Tibial nerve (tissue), 4 donors: ENCODE measurements at regions not wholly inside any gene's neighbourhood (a gene's known extent, or its start where the extent isn't known, plus 50 kb on each side); places are given as distances from the start of the nearest gene placed in this dataset.
A peak's percentile ranks its signal among the peaks of the same experiment; 100 is the strongest.

Experiments
- DNase-seq, 2 donors: peaks; one replicate each; pipeline ENCODE4 v3.0.0-alpha.2; 2019; ENCODE audit warnings: low spot score in 2 of 2
- H3K27ac ChIP-seq, 4 donors: fragments of 200-600 bp; sonication (generic) in 3 of 4; one replicate each; pipeline ENCODE4 v1.5.1; 2017 to 2019; ENCODE audit warnings: mild to moderate bottlenecking in 1 of 4
- H3K27me3 ChIP-seq, 2 donors: fragments of 200-600 bp; sonication (generic) in 1 of 2; one replicate each; pipeline versions ENCODE4 v1.5.1 to v1.6.0; 2017 to 2019
- H3K36me3 ChIP-seq, 3 donors: fragments of 200-600 bp; sonication (generic); one replicate each; pipeline ENCODE4 v1.5.1; 2018 to 2019
- H3K4me1 ChIP-seq, 4 donors: fragments of 200-600 bp; sonication (generic) in 3 of 4; one replicate each; pipeline ENCODE4 v1.5.1; 2017 to 2019
- H3K4me3 ChIP-seq, 4 donors: fragments of 200-600 bp; sonication (generic) in 3 of 4; one replicate each; pipeline ENCODE4 v1.5.1; 2017 to 2019; ENCODE audit warnings: mild to moderate bottlenecking in 1 of 4, moderate library complexity in 1 of 4
- H3K9me3 ChIP-seq, 4 donors: fragments of 200-600 bp; sonication (generic) in 3 of 4; one replicate each; pipeline ENCODE4 v1.5.1; 2017 to 2019
- EP300 ChIP-seq, 2 donors: sonication (generic); formaldehyde crosslinking; IDR thresholded peaks; one replicate each; pipeline ENCODE4 v1.6.1; 2017; ENCODE audit warnings: antibody characterized with exemption in 2 of 2, mild to moderate bottlenecking in 1 of 2
- POLR2A ChIP-seq, 2 donors: fragments of 450-650 bp; IDR thresholded peaks; one replicate each; pipeline ENCODE4 v1.6.1; 2017; ENCODE audit warnings: antibody characterized with exemption in 2 of 2, mild to moderate bottlenecking in 2 of 2, moderate library complexity in 2 of 2
- WGBS, 2 donors: methylation state at CpG; one replicate each; pipeline ENCODE4 v1.1.5; 2018; 5-methylcytosine and 5-hydroxymethylcytosine counted together
- TF ChIP-seq, protein P1 (sequence below), 5 experiments: fragments of 200-600 bp in 3 of 5; fragments of 450-650 bp in 2 of 5; sonication (generic) in 3 of 5; IDR thresholded peaks; one replicate each; pipeline ENCODE4 v1.5.1; 2016 to 2019; ENCODE audit warnings: antibody characterized with exemption in 5 of 5, mild to moderate bottlenecking in 3 of 5, moderate library complexity in 2 of 5

DNA sequence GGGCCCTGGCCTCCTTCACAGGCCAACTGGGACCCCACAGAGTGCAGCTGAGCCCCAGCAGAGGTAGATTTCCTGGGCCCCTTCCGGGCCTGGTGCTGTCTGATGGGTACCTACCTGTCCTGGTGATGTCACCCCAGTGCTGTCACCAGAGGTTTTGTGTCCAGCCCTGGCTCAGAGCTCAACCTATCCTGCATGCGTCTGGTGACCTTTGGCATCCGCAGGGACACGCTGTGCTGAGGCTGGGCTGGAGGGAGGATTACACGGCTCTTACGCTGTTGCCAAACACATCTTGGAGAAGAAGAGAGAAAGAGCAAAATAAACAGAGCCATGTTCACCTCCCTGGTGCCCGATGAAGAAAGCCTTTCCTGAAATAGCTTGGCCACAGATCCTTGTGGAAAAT is 70.6 kb upstream of the MED9 start:
- H3K36me3 ChIP-seq = no peaks in the 10 kb centered on the region
- peaks cover 0 to 5% (median 0%) of the 10 kb centered on the region in 4 donors for H3K4me1 ChIP-seq
- TF ChIP-seq POLR2A (IDR thresholded peaks at IDR 0.05) (no peak), EP300 (IDR thresholded peaks at IDR 0.05) (peak in 1 of 2 donors; percentile 69)
- DNase-seq = peak; percentile 64 to 69
- H3K4me3 ChIP-seq = no peak overlapping the region
- WGBS, 2 donors = 70 to 75% methylated on average over 7 of the region's 7 CpGs
- no peaks in the 10 kb centered on the region for H3K9me3 ChIP-seq
- H3K27me3 ChIP-seq = peaks cover 0 to 16% of the 10 kb centered on the region in 2 donors
- H3K27ac ChIP-seq = peak overlapping the region in 1 of 4 donors; percentile 40

DNA sequence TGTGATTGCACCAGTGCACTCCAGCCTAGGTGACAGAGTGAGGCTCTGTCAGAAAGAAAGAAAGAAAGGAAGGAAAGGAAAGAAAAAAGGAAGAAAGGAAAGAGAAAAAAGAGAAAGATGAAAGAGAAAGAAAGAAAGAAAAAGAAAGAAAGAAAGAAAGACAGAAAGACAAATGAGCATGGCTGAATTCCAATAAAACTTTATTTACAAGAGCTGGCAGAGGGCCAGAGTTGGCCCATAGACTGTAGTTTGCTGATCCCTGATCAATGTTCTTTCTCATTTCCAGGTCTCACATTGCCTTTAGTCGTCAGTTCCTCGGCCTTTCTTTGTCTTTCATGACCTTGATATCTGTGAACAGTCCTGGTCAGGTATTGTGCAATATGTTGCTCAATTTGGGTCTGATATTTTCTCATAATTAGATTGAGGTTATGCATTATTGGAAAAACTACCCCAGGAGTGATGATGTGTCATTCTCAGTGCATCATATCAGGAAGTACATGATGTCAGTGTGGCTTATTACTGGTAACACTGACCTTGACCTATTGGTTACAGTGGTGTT is 68.5 kb upstream of the MED9 start:
- 75 to 79% methylated on average over 2 of the region's 2 CpGs for WGBS, 2 donors

DNA sequence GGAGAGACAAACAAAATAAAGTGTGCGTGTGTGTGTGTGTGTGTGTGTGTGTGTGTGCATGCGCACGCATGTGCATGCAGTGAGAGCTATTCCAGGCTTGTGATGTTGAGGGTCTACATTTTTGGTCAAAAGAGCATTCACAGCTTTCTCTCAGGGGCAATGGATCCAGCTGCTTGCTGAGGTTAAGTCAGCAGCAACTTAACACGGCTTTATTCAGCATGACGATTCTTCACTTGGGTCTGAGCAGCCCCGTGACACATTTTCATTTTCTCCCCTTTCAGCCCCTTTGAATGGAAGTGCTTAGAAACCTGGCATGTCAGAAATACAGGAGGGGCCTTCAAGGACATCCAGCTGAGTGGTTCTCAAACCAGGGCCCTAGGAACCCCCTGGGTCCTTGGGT is 66.4 kb upstream of the MED9 start:
- H3K9me3 ChIP-seq = no peaks in the 10 kb centered on the region
- no peak overlapping the region for H3K27ac ChIP-seq
- no peak overlapping the region for H3K4me3 ChIP-seq
- H3K36me3 ChIP-seq = no peaks in the 10 kb centered on the region
- WGBS, 2 donors = 33 to 62% methylated on average over 6 of the region's 6 CpGs
- peaks cover 0 to 21% (median 3%) of the 10 kb centered on the region in 4 donors for H3K4me1 ChIP-seq
- H3K27me3 ChIP-seq = no peaks in the 10 kb centered on the region
- no peak for DNase-seq
- TF ChIP-seq EP300 (IDR thresholded peaks at IDR 0.05) (no peak), POLR2A (IDR thresholded peaks at IDR 0.05) (no peak)
- TF ChIP-seq, protein P1, sequence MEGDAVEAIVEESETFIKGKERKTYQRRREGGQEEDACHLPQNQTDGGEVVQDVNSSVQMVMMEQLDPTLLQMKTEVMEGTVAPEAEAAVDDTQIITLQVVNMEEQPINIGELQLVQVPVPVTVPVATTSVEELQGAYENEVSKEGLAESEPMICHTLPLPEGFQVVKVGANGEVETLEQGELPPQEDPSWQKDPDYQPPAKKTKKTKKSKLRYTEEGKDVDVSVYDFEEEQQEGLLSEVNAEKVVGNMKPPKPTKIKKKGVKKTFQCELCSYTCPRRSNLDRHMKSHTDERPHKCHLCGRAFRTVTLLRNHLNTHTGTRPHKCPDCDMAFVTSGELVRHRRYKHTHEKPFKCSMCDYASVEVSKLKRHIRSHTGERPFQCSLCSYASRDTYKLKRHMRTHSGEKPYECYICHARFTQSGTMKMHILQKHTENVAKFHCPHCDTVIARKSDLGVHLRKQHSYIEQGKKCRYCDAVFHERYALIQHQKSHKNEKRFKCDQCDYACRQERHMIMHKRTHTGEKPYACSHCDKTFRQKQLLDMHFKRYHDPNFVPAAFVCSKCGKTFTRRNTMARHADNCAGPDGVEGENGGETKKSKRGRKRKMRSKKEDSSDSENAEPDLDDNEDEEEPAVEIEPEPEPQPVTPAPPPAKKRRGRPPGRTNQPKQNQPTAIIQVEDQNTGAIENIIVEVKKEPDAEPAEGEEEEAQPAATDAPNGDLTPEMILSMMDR (IDR thresholded peaks at IDR 0.05) = no peak

More for the DNA sequence above, 68.5 kb upstream of the MED9 start:
- no peak overlapping the region for H3K4me3 ChIP-seq
- no peaks in the 10 kb centered on the region for H3K36me3 ChIP-seq
- no peak for DNase-seq
- peaks cover 0 to 3% (median 1%) of the 10 kb centered on the region in 4 donors for H3K4me1 ChIP-seq
- TF ChIP-seq, protein P1 (IDR thresholded peaks at IDR 0.05) = no peak
- TF ChIP-seq EP300 (IDR thresholded peaks at IDR 0.05) = peak in 1 of 2 donors; percentile 75
- no peak for TF ChIP-seq POLR2A (IDR thresholded peaks at IDR 0.05)
- no peaks in the 10 kb centered on the region for H3K9me3 ChIP-seq
- peaks cover 0 to 16% of the 10 kb centered on the region in 2 donors for H3K27me3 ChIP-seq
- H3K27ac ChIP-seq = peak overlapping the region in 1 of 4 donors; percentile 34

DNA sequence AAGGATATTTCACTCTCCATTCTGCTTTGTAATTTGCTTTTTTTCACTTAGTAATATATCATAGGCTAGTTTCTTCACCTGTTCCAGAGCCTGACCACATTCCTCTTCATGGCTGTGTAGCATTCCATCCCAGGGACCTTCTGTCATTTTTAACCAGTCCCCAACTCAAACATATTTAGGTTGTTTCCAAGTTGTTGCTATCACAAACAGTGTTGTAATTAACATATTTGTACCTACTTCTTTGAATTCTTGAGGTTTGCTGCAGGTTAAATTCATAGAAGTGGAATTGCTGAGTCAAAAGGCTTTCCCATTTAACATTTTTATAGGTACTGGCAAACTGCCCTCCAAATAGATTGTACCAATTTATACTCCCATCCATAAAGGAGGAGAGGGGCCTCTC is 65.1 kb upstream of the MED9 start:
- no peak overlapping the region for H3K4me3 ChIP-seq
- no peaks in the 10 kb centered on the region for H3K27me3 ChIP-seq
- no peaks in the 10 kb centered on the region for H3K36me3 ChIP-seq
- TF ChIP-seq POLR2A (IDR thresholded peaks at IDR 0.05) = no peak
- TF ChIP-seq, protein P1 (IDR thresholded peaks at IDR 0.05) = no peak
- no peak for TF ChIP-seq EP300 (IDR thresholded peaks at IDR 0.05)
- peaks cover 0 to 32% (median 5%) of the 10 kb centered on the region in 4 donors for H3K4me1 ChIP-seq
- H3K27ac ChIP-seq = no peak overlapping the region
- H3K9me3 ChIP-seq = no peaks in the 10 kb centered on the region
- DNase-seq = no peak

DNA sequence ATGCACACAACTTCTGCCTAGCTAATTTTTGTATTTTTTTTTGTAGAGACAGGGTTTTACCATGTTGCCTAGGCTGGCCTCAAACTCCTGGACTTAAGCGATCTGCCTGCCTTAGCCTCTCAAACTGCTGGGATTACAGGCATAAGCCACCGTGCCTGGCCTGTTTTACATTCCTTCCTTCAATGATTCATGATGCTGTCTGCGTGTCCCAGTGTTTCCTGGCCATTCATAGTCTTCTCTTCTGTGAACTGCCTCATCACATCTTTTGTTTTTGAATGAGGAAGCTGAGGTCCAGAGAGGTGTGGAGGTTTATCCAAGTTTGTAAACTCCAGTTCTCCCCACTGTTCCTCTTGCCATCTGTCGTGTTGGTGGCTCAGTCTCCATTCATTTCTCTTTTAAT is 64.5 kb upstream of the MED9 start:
- no peak for DNase-seq
- H3K27me3 ChIP-seq = no peaks in the 10 kb centered on the region
- H3K4me1 ChIP-seq = peaks cover 0 to 32% (median 5%) of the 10 kb centered on the region in 4 donors
- 45 to 48% methylated on average over 4 of the region's 4 CpGs for WGBS, 2 donors
- no peaks in the 10 kb centered on the region for H3K9me3 ChIP-seq
- TF ChIP-seq, protein P1 (IDR thresholded peaks at IDR 0.05) = no peak
- TF ChIP-seq POLR2A (IDR thresholded peaks at IDR 0.05) = no peak
- TF ChIP-seq EP300 (IDR thresholded peaks at IDR 0.05) = no peak
- peak overlapping the region in 1 of 4 donors; percentile 43 for H3K27ac ChIP-seq
- no peak overlapping the region for H3K4me3 ChIP-seq
- H3K36me3 ChIP-seq = no peaks in the 10 kb centered on the region
